ENCODE measurements at regions not wholly inside any gene's neighbourhood (a gene's known extent, or its start where the extent isn't known, plus 50 kb on each side); places are given as distances from the start of the nearest gene placed in this dataset.

DNA sequence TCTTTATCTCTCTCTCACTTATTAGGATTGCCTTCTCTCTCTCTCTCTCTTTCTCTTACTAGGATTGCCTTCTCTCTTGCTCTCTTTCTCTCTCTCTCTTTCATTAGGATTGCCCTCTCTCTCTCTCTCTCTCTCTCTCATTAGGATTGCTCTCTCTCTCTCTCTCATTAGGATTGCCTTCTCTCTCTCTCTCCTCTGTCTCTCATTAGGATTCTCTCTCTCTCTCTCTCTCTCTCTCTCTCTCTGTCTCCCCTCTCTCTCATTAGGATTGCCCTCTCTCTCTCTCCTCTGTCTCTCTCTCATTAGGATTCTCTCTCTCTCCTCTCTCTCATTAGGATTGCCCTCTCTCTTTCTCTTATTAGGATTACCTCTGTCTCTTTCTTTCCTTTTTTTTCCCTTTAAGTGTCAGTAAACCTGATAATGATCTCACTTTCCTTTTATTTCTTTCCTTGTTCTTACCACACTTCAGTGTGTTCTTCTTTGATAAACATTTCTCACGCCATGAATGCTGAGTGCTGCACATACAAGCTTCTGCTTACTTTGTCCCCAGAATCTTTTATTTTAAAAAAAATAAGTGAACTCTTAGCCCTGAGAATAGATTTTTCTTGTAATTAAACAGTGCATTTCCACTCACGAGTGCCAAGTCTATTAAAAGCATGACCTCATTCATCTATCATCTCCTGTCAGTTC, 243.4 kb upstream of the TBC1D5 start:
- H3K4me1 Mint-ChIP-seq, result peaks cover 4% of the 10 kb centered on the region; the same call in 1 of the 2 replicates
- H3K27me3 Mint-ChIP-seq (ENCODE audit: low read depth), result no peaks in the 10 kb centered on the region
- peaks cover 2% of the 10 kb centered on the region; the same call in 1 of the 2 replicates for H3K36me3 Mint-ChIP-seq
- H3K9me3 Mint-ChIP-seq, result no peaks in the 10 kb centered on the region
- no peak overlapping the region for H3K27ac Mint-ChIP-seq
- TF ChIP-seq, protein P1, sequence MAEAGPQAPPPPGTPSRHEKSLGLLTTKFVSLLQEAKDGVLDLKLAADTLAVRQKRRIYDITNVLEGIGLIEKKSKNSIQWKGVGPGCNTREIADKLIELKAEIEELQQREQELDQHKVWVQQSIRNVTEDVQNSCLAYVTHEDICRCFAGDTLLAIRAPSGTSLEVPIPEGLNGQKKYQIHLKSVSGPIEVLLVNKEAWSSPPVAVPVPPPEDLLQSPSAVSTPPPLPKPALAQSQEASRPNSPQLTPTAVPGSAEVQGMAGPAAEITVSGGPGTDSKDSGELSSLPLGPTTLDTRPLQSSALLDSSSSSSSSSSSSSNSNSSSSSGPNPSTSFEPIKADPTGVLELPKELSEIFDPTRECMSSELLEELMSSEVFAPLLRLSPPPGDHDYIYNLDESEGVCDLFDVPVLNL (CRISPR knock-in tag; IDR thresholded peaks at IDR 0.05; ENCODE audit: borderline replicate concordance, low read depth), result no peak
- TF ChIP-seq, protein P2, sequence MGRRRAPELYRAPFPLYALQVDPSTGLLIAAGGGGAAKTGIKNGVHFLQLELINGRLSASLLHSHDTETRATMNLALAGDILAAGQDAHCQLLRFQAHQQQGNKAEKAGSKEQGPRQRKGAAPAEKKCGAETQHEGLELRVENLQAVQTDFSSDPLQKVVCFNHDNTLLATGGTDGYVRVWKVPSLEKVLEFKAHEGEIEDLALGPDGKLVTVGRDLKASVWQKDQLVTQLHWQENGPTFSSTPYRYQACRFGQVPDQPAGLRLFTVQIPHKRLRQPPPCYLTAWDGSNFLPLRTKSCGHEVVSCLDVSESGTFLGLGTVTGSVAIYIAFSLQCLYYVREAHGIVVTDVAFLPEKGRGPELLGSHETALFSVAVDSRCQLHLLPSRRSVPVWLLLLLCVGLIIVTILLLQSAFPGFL (CRISPR knock-in tag; IDR thresholded peaks at IDR 0.05; ENCODE audit: borderline replicate concordance), result no peak
- TF ChIP-seq TCF7 (CRISPR knock-in tag; IDR thresholded peaks at IDR 0.05; ENCODE audit: low read depth) (no peak), ZNF232 (CRISPR knock-in tag; IDR thresholded peaks at IDR 0.05) (no peak), ZNF263 (CRISPR knock-in tag; IDR thresholded peaks at IDR 0.05; ENCODE audit: low read depth) (no peak), CREB1 (CRISPR knock-in tag; IDR thresholded peaks at IDR 0.05) (no peak), GABPB1 (CRISPR knock-in tag; IDR thresholded peaks at IDR 0.05) (no peak), RORB (CRISPR knock-in tag; IDR thresholded peaks at IDR 0.05) (no peak), ETV6 (CRISPR knock-in tag; IDR thresholded peaks at IDR 0.05) (no peak), TEAD1 (CRISPR knock-in tag; IDR thresholded peaks at IDR 0.05) (no peak)
- TF ChIP-seq, protein P3, sequence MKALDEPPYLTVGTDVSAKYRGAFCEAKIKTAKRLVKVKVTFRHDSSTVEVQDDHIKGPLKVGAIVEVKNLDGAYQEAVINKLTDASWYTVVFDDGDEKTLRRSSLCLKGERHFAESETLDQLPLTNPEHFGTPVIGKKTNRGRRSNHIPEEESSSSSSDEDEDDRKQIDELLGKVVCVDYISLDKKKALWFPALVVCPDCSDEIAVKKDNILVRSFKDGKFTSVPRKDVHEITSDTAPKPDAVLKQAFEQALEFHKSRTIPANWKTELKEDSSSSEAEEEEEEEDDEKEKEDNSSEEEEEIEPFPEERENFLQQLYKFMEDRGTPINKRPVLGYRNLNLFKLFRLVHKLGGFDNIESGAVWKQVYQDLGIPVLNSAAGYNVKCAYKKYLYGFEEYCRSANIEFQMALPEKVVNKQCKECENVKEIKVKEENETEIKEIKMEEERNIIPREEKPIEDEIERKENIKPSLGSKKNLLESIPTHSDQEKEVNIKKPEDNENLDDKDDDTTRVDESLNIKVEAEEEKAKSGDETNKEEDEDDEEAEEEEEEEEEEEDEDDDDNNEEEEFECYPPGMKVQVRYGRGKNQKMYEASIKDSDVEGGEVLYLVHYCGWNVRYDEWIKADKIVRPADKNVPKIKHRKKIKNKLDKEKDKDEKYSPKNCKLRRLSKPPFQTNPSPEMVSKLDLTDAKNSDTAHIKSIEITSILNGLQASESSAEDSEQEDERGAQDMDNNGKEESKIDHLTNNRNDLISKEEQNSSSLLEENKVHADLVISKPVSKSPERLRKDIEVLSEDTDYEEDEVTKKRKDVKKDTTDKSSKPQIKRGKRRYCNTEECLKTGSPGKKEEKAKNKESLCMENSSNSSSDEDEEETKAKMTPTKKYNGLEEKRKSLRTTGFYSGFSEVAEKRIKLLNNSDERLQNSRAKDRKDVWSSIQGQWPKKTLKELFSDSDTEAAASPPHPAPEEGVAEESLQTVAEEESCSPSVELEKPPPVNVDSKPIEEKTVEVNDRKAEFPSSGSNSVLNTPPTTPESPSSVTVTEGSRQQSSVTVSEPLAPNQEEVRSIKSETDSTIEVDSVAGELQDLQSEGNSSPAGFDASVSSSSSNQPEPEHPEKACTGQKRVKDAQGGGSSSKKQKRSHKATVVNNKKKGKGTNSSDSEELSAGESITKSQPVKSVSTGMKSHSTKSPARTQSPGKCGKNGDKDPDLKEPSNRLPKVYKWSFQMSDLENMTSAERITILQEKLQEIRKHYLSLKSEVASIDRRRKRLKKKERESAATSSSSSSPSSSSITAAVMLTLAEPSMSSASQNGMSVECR (CRISPR knock-in tag; IDR thresholded peaks at IDR 0.05; ENCODE audit: borderline replicate concordance), result no peak
- TF ChIP-seq, protein P4, sequence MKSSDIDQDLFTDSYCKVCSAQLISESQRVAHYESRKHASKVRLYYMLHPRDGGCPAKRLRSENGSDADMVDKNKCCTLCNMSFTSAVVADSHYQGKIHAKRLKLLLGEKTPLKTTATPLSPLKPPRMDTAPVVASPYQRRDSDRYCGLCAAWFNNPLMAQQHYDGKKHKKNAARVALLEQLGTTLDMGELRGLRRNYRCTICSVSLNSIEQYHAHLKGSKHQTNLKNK (CRISPR knock-in tag; IDR thresholded peaks at IDR 0.05), result no peak
- TF ChIP-seq, protein P5, sequence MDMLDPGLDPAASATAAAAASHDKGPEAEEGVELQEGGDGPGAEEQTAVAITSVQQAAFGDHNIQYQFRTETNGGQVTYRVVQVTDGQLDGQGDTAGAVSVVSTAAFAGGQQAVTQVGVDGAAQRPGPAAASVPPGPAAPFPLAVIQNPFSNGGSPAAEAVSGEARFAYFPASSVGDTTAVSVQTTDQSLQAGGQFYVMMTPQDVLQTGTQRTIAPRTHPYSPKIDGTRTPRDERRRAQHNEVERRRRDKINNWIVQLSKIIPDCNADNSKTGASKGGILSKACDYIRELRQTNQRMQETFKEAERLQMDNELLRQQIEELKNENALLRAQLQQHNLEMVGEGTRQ (CRISPR knock-in tag; IDR thresholded peaks at IDR 0.05), result no peak
- ATAC-seq (no peak), DNase-seq (ENCODE audit: low spot score) (no peak)
- ChIA-PET CTCF (no interaction called here), POLR2A (no interaction called here)
- no peak overlapping the region for H3K4me3 Mint-ChIP-seq

DNA sequence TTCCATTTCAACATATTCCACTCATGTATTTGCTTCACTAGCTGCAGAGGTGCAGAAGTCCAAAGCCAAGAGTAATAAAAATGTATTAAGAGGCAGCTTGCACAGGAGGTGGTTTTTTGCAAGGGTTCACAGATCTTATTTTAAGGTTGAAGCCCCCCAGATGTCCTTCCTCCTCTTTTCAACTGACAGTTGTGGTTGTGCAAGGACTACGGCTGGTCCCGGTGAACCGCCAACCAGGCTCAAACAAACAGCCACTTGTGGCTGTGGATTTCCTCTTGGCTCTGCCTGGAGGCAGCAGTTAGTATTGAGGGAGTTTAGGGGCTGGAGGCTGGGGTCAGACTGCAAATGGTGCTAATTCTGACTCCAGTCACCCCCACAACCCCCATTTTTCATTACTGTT, 240.7 kb upstream of the TBC1D5 start:
- CTCF ChIA-PET, result no interaction called here
- H3K4me3 Mint-ChIP-seq, result no peak overlapping the region

More for the DNA sequence above, 240.7 kb upstream of the TBC1D5 start:
- TF ChIP-seq, protein P1 (CRISPR knock-in tag; IDR thresholded peaks at IDR 0.05; ENCODE audit: borderline replicate concordance, low read depth), result no peak
- TF ChIP-seq, protein P6, sequence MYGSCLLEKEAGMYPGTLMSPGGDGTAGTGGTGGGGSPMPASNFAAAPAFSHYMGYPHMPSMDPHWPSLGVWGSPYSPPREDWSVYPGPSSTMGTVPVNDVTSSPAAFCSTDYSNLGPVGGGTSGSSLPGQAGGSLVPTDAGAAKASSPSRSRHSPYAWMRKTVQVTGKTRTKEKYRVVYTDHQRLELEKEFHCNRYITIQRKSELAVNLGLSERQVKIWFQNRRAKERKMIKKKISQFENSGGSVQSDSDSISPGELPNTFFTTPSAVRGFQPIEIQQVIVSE (CRISPR knock-in tag; IDR thresholded peaks at IDR 0.05; ENCODE audit: borderline replicate concordance), result no peak
- no peak for TF ChIP-seq CREB1 (CRISPR knock-in tag; IDR thresholded peaks at IDR 0.05)
- no peaks in the 10 kb centered on the region for H3K27me3 Mint-ChIP-seq (ENCODE audit: low read depth)
- H3K36me3 Mint-ChIP-seq, result peaks cover 2% of the 10 kb centered on the region; the same call in 1 of the 2 replicates
- H3K9me3 Mint-ChIP-seq, result no peaks in the 10 kb centered on the region
- POLR2A ChIA-PET, result no interaction called here
- DNase-seq (ENCODE audit: low spot score) (no peak), ATAC-seq (no peak)
- H3K4me1 Mint-ChIP-seq, result peaks cover 4% of the 10 kb centered on the region; the same call in 1 of the 2 replicates
- no peak overlapping the region for H3K27ac Mint-ChIP-seq

Measured in WTC11 (cell line).